Parathyroid adenoma (tissue), 2 donors: ENCODE measurements at regions not wholly inside any gene's neighbourhood (a gene's known extent, or its start where the extent isn't known, plus 50 kb on each side); places are given as distances from the start of the nearest gene placed in this dataset.

ENCODE experiments used
- H2AFZ ChIP-seq: fragments of 300-600 bp; sonication (generic); one replicate; pipeline ENCODE4 v1.7.0; 2017; ENCODE audit warnings: antibody characterized with exemption, mild to moderate bottlenecking
- H3K27ac ChIP-seq: fragments of 300-600 bp; sonication (generic); one replicate; pipeline ENCODE4 v1.7.0; 2017
- H3K27me3 ChIP-seq: fragments of 300-600 bp; sonication (generic); one replicate; pipeline ENCODE4 v1.7.0; 2017; ENCODE audit warnings: low read length; ENCODE audit not compliant: control insufficient read depth, insufficient read depth
- H3K36me3 ChIP-seq: fragments of 300-600 bp; sonication (generic); one replicate; pipeline ENCODE4 v1.7.0; 2017; ENCODE audit warnings: low read length; ENCODE audit not compliant: control insufficient read depth, insufficient read depth
- H3K4me1 ChIP-seq: fragments of 300-600 bp; sonication (generic); one replicate; pipeline ENCODE4 v1.7.0; 2017; ENCODE audit warnings: control low read depth
- H3K4me2 ChIP-seq: fragments of 300-600 bp; sonication (generic); one replicate; pipeline ENCODE4 v1.7.0; 2017; ENCODE audit warnings: low read length
- H3K4me3 ChIP-seq: fragments of 300-600 bp; sonication (generic); one replicate; pipeline ENCODE4 v1.7.0; 2017; ENCODE audit warnings: low read depth, low read length
- H3K79me2 ChIP-seq: fragments of 300-600 bp; sonication (generic); one replicate; pipeline ENCODE4 v1.7.0; 2017; ENCODE audit warnings: control low read depth
- H3K9ac ChIP-seq: fragments of 300-600 bp; sonication (generic); one replicate; pipeline ENCODE4 v1.7.0; 2017; ENCODE audit warnings: mild to moderate bottlenecking
- H3K9me3 ChIP-seq: fragments of 300-600 bp; sonication (generic); one replicate; pipeline ENCODE4 v1.7.0; 2017; ENCODE audit warnings: low read length; ENCODE audit not compliant: control insufficient read depth
- TF ChIP-seq, protein P1 (sequence below): fragments of 300-600 bp; sonication (generic); IDR thresholded peaks from one replicate; pipeline ENCODE4 v1.7.0; 2017; ENCODE audit warnings: antibody characterized with exemption, mild to moderate bottlenecking
- donor health status: primary hyperparathyroidism.

DNA sequence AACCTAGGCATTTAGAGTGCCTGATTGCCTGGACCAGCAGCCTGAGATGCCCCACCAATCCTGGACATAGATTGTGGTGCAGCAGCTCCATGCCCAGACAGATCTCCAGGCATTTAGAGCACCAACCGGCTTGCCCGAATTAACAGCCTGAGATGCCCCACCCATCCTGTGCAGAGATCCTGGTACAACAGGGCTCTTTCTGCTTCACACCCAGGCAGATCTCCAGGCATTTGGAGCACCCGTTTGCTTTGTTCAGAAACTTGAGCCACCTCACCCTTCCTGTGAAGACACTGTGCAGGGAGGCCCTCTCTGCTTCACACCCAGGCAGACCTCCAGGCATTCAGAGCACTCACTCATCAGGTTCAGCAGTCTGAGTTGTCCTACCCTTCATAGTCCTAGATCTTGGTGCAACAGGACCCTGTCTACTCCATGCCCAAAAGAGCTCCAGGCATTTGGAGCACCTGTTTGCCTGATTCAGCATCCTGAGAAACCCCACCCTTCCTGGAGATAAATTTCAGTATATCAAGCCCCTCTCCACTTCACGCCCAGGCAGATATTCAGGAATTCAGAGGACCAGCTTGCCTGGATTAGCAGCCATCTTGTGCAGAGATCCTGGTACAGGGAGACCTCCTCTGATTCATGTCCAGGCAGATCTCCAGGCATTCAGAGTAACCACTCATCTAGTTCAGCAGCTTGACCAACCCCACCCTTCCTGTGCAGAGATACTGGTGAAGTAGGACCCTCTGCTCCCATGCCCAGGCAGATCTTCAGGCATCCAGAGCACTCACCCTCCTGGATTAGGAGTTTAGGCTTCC, 189.2 kb upstream of the FERMT1 start:
- H3K9me3 ChIP-seq: no peaks in the 10 kb centered on the region
- H3K4me2 ChIP-seq: no peak overlapping the region
- no peaks in the 10 kb centered on the region for H3K36me3 ChIP-seq
- H3K9ac ChIP-seq: no peak overlapping the region
- no peak overlapping the region for H3K4me3 ChIP-seq
- TF ChIP-seq, protein P1, sequence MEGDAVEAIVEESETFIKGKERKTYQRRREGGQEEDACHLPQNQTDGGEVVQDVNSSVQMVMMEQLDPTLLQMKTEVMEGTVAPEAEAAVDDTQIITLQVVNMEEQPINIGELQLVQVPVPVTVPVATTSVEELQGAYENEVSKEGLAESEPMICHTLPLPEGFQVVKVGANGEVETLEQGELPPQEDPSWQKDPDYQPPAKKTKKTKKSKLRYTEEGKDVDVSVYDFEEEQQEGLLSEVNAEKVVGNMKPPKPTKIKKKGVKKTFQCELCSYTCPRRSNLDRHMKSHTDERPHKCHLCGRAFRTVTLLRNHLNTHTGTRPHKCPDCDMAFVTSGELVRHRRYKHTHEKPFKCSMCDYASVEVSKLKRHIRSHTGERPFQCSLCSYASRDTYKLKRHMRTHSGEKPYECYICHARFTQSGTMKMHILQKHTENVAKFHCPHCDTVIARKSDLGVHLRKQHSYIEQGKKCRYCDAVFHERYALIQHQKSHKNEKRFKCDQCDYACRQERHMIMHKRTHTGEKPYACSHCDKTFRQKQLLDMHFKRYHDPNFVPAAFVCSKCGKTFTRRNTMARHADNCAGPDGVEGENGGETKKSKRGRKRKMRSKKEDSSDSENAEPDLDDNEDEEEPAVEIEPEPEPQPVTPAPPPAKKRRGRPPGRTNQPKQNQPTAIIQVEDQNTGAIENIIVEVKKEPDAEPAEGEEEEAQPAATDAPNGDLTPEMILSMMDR: no peak
- no peaks in the 10 kb centered on the region for H3K4me1 ChIP-seq
- no peak overlapping the region for H3K27ac ChIP-seq
- H2AFZ ChIP-seq: no peak overlapping the region
- no peaks in the 10 kb centered on the region for H3K79me2 ChIP-seq
- H3K27me3 ChIP-seq: no peaks in the 10 kb centered on the region

DNA sequence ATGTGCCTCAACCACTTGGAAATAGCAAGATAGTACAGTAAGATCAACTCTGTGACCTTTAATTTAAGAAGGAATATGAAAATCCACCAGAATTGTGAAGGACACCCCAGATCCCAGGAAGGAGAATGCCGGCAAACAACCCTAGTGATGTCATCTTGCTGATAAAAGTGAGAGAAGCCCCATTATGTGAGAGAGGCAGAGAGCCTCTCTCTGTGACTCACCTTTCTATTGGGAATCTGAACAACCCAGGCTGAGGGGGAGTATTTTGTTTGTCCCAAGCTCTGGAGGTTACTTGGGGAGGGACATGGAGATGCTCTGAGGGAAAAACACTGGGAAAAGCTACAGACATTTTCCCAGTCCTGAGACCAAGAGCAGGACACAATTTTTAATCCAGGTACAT, 188.3 kb upstream of the FERMT1 start:
- Histone ChIP-seq H3K79me2 (no peaks in the 10 kb centered on the region), H2AFZ (no peak overlapping the region), H3K27me3 (no peaks in the 10 kb centered on the region), H3K27ac (no peak overlapping the region), H3K36me3 (no peaks in the 10 kb centered on the region), H3K4me2 (no peak overlapping the region), H3K4me3 (no peak overlapping the region), H3K4me1 (no peaks in the 10 kb centered on the region), H3K9ac (no peak overlapping the region), H3K9me3 (no peaks in the 10 kb centered on the region)
- TF ChIP-seq, protein P1: no peak

GRCh38 chr20:6305536-6305935, 182.7 kb upstream of the FERMT1 start:
- no peaks in the 10 kb centered on the region for H3K4me1 ChIP-seq
- no peak overlapping the region for H3K4me2 ChIP-seq
- H3K27me3 ChIP-seq: no peaks in the 10 kb centered on the region
- TF ChIP-seq, protein P1: no peak
- no peaks in the 10 kb centered on the region for H3K79me2 ChIP-seq
- no peaks in the 10 kb centered on the region for H3K36me3 ChIP-seq
- no peak overlapping the region for H3K9ac ChIP-seq
- no peak overlapping the region for H3K27ac ChIP-seq
- H2AFZ ChIP-seq: no peak overlapping the region
- no peak overlapping the region for H3K4me3 ChIP-seq
- H3K9me3 ChIP-seq: no peaks in the 10 kb centered on the region

GRCh38 chr20:6302041-6302440, 179.2 kb upstream of the FERMT1 start:
- no peak overlapping the region for H2AFZ ChIP-seq
- H3K27ac ChIP-seq: no peak overlapping the region
- H3K4me1 ChIP-seq: no peaks in the 10 kb centered on the region
- TF ChIP-seq, protein P1: no peak
- no peaks in the 10 kb centered on the region for H3K36me3 ChIP-seq
- H3K9ac ChIP-seq: no peak overlapping the region
- no peaks in the 10 kb centered on the region for H3K79me2 ChIP-seq
- no peaks in the 10 kb centered on the region for H3K9me3 ChIP-seq
- H3K4me3 ChIP-seq: no peak overlapping the region
- H3K4me2 ChIP-seq: no peak overlapping the region
- no peaks in the 10 kb centered on the region for H3K27me3 ChIP-seq

- H2AFZ ChIP-seq: no peak overlapping the region
- no peak overlapping the region for H3K9ac ChIP-seq
- H3K9me3 ChIP-seq: no peaks in the 10 kb centered on the region
- no peaks in the 10 kb centered on the region for H3K79me2 ChIP-seq
- H3K4me2 ChIP-seq: no peak overlapping the region
- H3K27me3 ChIP-seq: no peaks in the 10 kb centered on the region
- no peaks in the 10 kb centered on the region for H3K4me1 ChIP-seq
- TF ChIP-seq, protein P1: no peak
- H3K4me3 ChIP-seq: no peak overlapping the region
- H3K36me3 ChIP-seq: no peaks in the 10 kb centered on the region
- no peak overlapping the region for H3K27ac ChIP-seq
Measured at GRCh38 chr20:6299456-6299855, 176.6 kb upstream of the FERMT1 start.
